Naive B cell (primary cell): ENCODE measurements at regions not wholly inside any gene's neighbourhood (a gene's known extent, or its start where the extent isn't known, plus 50 kb on each side); places are given as distances from the start of the nearest gene placed in this dataset.
"Not testable (repeated sequence)": the region's sequence is repeated elsewhere in the genome, so short reads cannot be mapped to it uniquely, and the experiment has no call there.

Source experiments
- ATAC-seq, 2 donors: fragments of 150-1000 bp; cut with Tn5 transposase; 2 replicates each; pipeline ENCODE4 v1.10.0; 2021; ENCODE audit warnings: low read depth in 2 of 2, mild to moderate bottlenecking in 2 of 2, moderate library complexity in 2 of 2
- DNase-seq: peaks from one replicate; pipeline ENCODE4 v3.0.0; 2022
- H3K27ac Mint-ChIP-seq, 6 donors: one replicate each; pipeline ENCODE4 v1.8.0; 2020 to 2022; ENCODE audit warnings: mild to moderate bottlenecking in 6 of 6, mixed read lengths in 6 of 6, moderate library complexity in 5 of 6, inconsistent platforms in 2 of 6
- H3K27me3 Mint-ChIP-seq, 3 donors: one replicate each; pipeline ENCODE4 v1.8.0; 2021 to 2022; ENCODE audit warnings: mixed read lengths in 3 of 3, mild to moderate bottlenecking in 1 of 3
- H3K36me3 Mint-ChIP-seq, 2 donors: one replicate each; pipeline ENCODE4 v1.8.0; 2020 to 2022; ENCODE audit warnings: mixed read lengths in 2 of 2, inconsistent platforms in 1 of 2, mild to moderate bottlenecking in 1 of 2
- H3K4me1 Mint-ChIP-seq, 3 donors: one replicate each; pipeline ENCODE4 v1.8.0; 2020 to 2022; ENCODE audit warnings: mixed read lengths in 3 of 3, inconsistent platforms in 1 of 3, mild to moderate bottlenecking in 1 of 3, moderate library complexity in 1 of 3
- H3K4me3 Mint-ChIP-seq, 8 donors: one replicate each; pipeline ENCODE4 v1.8.0; 2020 to 2022; ENCODE audit warnings: mild to moderate bottlenecking in 8 of 8, mixed read lengths in 8 of 8, moderate library complexity in 8 of 8, inconsistent platforms in 2 of 8
- H3K9me3 Mint-ChIP-seq, 7 donors: one replicate each; pipeline ENCODE4 v1.8.0; 2020 to 2022; ENCODE audit warnings: mixed read lengths in 7 of 7, mild to moderate bottlenecking in 5 of 7, inconsistent platforms in 2 of 7, moderate library complexity in 1 of 7

GRCh38 chr2:181737302-181737701 lies 57.0 kb upstream of the NEUROD1 start:
- H3K27me3 Mint-ChIP-seq, result peaks cover 26 to 28% (median 27%) of the 10 kb centered on the region in 3 donors
- ATAC-seq, DNase-seq, H3K36me3 Mint-ChIP-seq, H3K27ac Mint-ChIP-seq, H3K4me3 Mint-ChIP-seq, H3K4me1 Mint-ChIP-seq: not testable (repeated sequence)
- H3K9me3 Mint-ChIP-seq, result peaks cover 0 to 13% (median 0%) of the 10 kb centered on the region in 7 donors

- H3K9me3 Mint-ChIP-seq, result peaks cover 0 to 11% (median 0%) of the 10 kb centered on the region in 7 donors
- H3K4me1 Mint-ChIP-seq, result no peaks in the 10 kb centered on the region
- ATAC-seq (no peak), DNase-seq (no peak)
- H3K4me3 Mint-ChIP-seq, result no peak overlapping the region
- peaks cover 18 to 21% (median 19%) of the 10 kb centered on the region in 3 donors for H3K27me3 Mint-ChIP-seq
- H3K27ac Mint-ChIP-seq, result no peak overlapping the region
- H3K36me3 Mint-ChIP-seq, result no peaks in the 10 kb centered on the region
Measured at GRCh38 chr2:181738074-181738473, 57.8 kb upstream of the NEUROD1 start.

- Mint-ChIP-seq H3K4me1 (no peaks in the 10 kb centered on the region), H3K27ac (no peak overlapping the region), H3K27me3 (peaks cover 13 to 16% (median 16%) of the 10 kb centered on the region in 3 donors), H3K4me3 (no peak overlapping the region), H3K36me3 (no peaks in the 10 kb centered on the region), H3K9me3 (peaks cover 0 to 11% (median 0%) of the 10 kb centered on the region in 7 donors)
- no peak for ATAC-seq
- no peak for DNase-seq
Measured at GRCh38 chr2:181738563-181738962, 58.2 kb upstream of the NEUROD1 start.

GRCh38 chr2:181741756-181742155 lies 61.4 kb upstream of the NEUROD1 start:
- H3K4me1 Mint-ChIP-seq, result no peaks in the 10 kb centered on the region

GRCh38 chr2:181742361-181742760 lies 62.0 kb upstream of the NEUROD1 start:
- Mint-ChIP-seq H3K4me1 (no peaks in the 10 kb centered on the region), H3K27me3 (peaks cover 0 to 4% (median 0%) of the 10 kb centered on the region in 3 donors), H3K9me3 (no peaks in the 10 kb centered on the region), H3K36me3 (no peaks in the 10 kb centered on the region), H3K4me3 (no peak overlapping the region), H3K27ac (no peak overlapping the region)
- DNase-seq (no peak), ATAC-seq (no peak)

More at GRCh38 chr2:181741756-181742155, 61.4 kb upstream of the NEUROD1 start:
- H3K27me3 Mint-ChIP-seq, result peaks cover 0 to 3% (median 0%) of the 10 kb centered on the region in 3 donors
- no peaks in the 10 kb centered on the region for H3K36me3 Mint-ChIP-seq
- DNase-seq, result no peak
- no peak for ATAC-seq
- no peak overlapping the region for H3K27ac Mint-ChIP-seq
- H3K9me3 Mint-ChIP-seq, result peaks cover 0 to 4% (median 0%) of the 10 kb centered on the region in 7 donors
- no peak overlapping the region for H3K4me3 Mint-ChIP-seq

- H3K27me3 Mint-ChIP-seq, result peaks cover 0 to 7% (median under 1%) of the 10 kb centered on the region in 3 donors
- DNase-seq (peak; percentile 16), ATAC-seq (no peak)
- no peaks in the 10 kb centered on the region for H3K4me1 Mint-ChIP-seq
- no peaks in the 10 kb centered on the region for H3K36me3 Mint-ChIP-seq
- no peak overlapping the region for H3K27ac Mint-ChIP-seq
- H3K4me3 Mint-ChIP-seq, result no peak overlapping the region
- H3K9me3 Mint-ChIP-seq, result no peaks in the 10 kb centered on the region
Measured at GRCh38 chr2:181742922-181743722, 62.8 kb upstream of the NEUROD1 start.

- Mint-ChIP-seq H3K9me3 (no peaks in the 10 kb centered on the region), H3K4me1 (no peaks in the 10 kb centered on the region), H3K36me3 (no peaks in the 10 kb centered on the region), H3K4me3 (no peak overlapping the region), H3K27me3 (peaks cover 0 to 6% (median 6%) of the 10 kb centered on the region in 3 donors), H3K27ac (no peak overlapping the region)
- ATAC-seq (no peak), DNase-seq (no peak)
Measured at GRCh38 chr2:181743723-181744031, 63.4 kb upstream of the NEUROD1 start.

- no peaks in the 10 kb centered on the region for H3K36me3 Mint-ChIP-seq
Measured at GRCh38 chr2:181745796-181746540, 65.7 kb upstream of the NEUROD1 start.

GRCh38 chr2:181746844-181747243 lies 66.5 kb upstream of the NEUROD1 start:
- Mint-ChIP-seq H3K27ac (no peak overlapping the region), H3K4me1 (no peaks in the 10 kb centered on the region), H3K9me3 (no peaks in the 10 kb centered on the region), H3K27me3 (peaks cover 17 to 24% (median 22%) of the 10 kb centered on the region in 3 donors), H3K36me3 (no peaks in the 10 kb centered on the region), H3K4me3 (no peak overlapping the region)
- ATAC-seq (no peak), DNase-seq (no peak)

More at GRCh38 chr2:181745796-181746540, 65.7 kb upstream of the NEUROD1 start:
- Mint-ChIP-seq H3K27ac (no peak overlapping the region), H3K4me3 (no peak overlapping the region), H3K27me3 (peaks cover 14 to 19% (median 14%) of the 10 kb centered on the region in 3 donors), H3K9me3 (no peaks in the 10 kb centered on the region), H3K4me1 (no peaks in the 10 kb centered on the region)
- DNase-seq (no peak), ATAC-seq (no peak)

- no peak overlapping the region for H3K4me3 Mint-ChIP-seq
- H3K27me3 Mint-ChIP-seq, result peaks cover 24 to 42% (median 24%) of the 10 kb centered on the region in 3 donors
- DNase-seq, result no peak
- H3K27ac Mint-ChIP-seq, result no peak overlapping the region
- no peak for ATAC-seq
- H3K4me1 Mint-ChIP-seq, result no peaks in the 10 kb centered on the region
- no peaks in the 10 kb centered on the region for H3K9me3 Mint-ChIP-seq
- no peaks in the 10 kb centered on the region for H3K36me3 Mint-ChIP-seq
Measured at GRCh38 chr2:181750305-181750704, 70.0 kb upstream of the NEUROD1 start.

GRCh38 chr2:181751266-181752030 lies 71.1 kb upstream of the NEUROD1 start:
- H3K36me3 Mint-ChIP-seq, result no peaks in the 10 kb centered on the region
- peaks cover 24 to 51% (median 29%) of the 10 kb centered on the region in 3 donors for H3K27me3 Mint-ChIP-seq
- H3K4me3 Mint-ChIP-seq, result no peak overlapping the region
- H3K9me3 Mint-ChIP-seq, result no peaks in the 10 kb centered on the region
- ATAC-seq (no peak), DNase-seq (no peak)
- H3K4me1 Mint-ChIP-seq, result no peaks in the 10 kb centered on the region
- H3K27ac Mint-ChIP-seq, result no peak overlapping the region

- Mint-ChIP-seq H3K4me1 (no peaks in the 10 kb centered on the region), H3K36me3 (no peaks in the 10 kb centered on the region), H3K27ac (no peak overlapping the region), H3K9me3 (no peaks in the 10 kb centered on the region), H3K4me3 (no peak overlapping the region), H3K27me3 (peaks cover 24 to 51% (median 29%) of the 10 kb centered on the region in 3 donors)
- DNase-seq (no peak), ATAC-seq (no peak)
Measured at GRCh38 chr2:181752301-181752700, 72.0 kb upstream of the NEUROD1 start.

- DNase-seq, result no peak
- no peaks in the 10 kb centered on the region for H3K36me3 Mint-ChIP-seq
- H3K4me1 Mint-ChIP-seq, result no peaks in the 10 kb centered on the region
- H3K4me3 Mint-ChIP-seq, result no peak overlapping the region
- H3K27me3 Mint-ChIP-seq, result peaks cover 26 to 47% (median 27%) of the 10 kb centered on the region in 3 donors
- no peak for ATAC-seq
- H3K27ac Mint-ChIP-seq, result no peak overlapping the region
- H3K9me3 Mint-ChIP-seq, result peaks cover 0 to under 1% (median 0%) of the 10 kb centered on the region in 7 donors
Measured at GRCh38 chr2:181753686-181754085, 73.4 kb upstream of the NEUROD1 start.
